Calu3 (cell line): ENCODE measurements at regions not wholly inside any gene's neighbourhood (a gene's known extent, or its start where the extent isn't known, plus 50 kb on each side); places are given as distances from the start of the nearest gene placed in this dataset.

Source experiments
- BruUV-seq: library from RNA; stranded (reverse); fragments of 400-500 nt; replicated peaks from 2 replicates; lab custom pipeline; 2021; lab: Mats Ljungman, UMichigan
- CTCF ChIA-PET: fragments of 300-600 bp; sonication (Branson Sonifier 250); formaldehyde crosslinking; loops from one replicate; lab custom pipeline; 2022; ENCODE audit warnings: antibody characterized with exemption; lab: Charles Lee
- DNase-seq: peaks from one replicate; pipeline ENCODE4 v3.0.0; 2022
- H3K27ac Mint-ChIP-seq: one replicate; pipeline ENCODE4 v1.8.0; 2022; ENCODE audit warnings: mixed read lengths; ENCODE audit not compliant: unreplicated experiment
- H3K27me3 Mint-ChIP-seq: one replicate; pipeline ENCODE4 v1.8.0; 2022; ENCODE audit warnings: mixed read lengths; ENCODE audit not compliant: unreplicated experiment
- H3K36me3 Mint-ChIP-seq: one replicate; pipeline ENCODE4 v1.8.0; 2022; ENCODE audit warnings: mild to moderate bottlenecking, moderate library complexity, mixed read lengths; ENCODE audit not compliant: insufficient read depth, unreplicated experiment
- H3K4me1 Mint-ChIP-seq: one replicate; pipeline ENCODE4 v1.8.0; 2022; ENCODE audit warnings: mild to moderate bottlenecking, low read depth, mixed read lengths; ENCODE audit not compliant: unreplicated experiment
- H3K4me3 Mint-ChIP-seq: one replicate; pipeline ENCODE4 v1.8.0; 2022; ENCODE audit warnings: mild to moderate bottlenecking, low read depth, moderate library complexity, mixed read lengths; ENCODE audit not compliant: unreplicated experiment
- H3K9me3 Mint-ChIP-seq: one replicate; pipeline ENCODE4 v1.8.0; 2022; ENCODE audit warnings: low read depth, mixed read lengths; ENCODE audit not compliant: unreplicated experiment
- CTCF ChIP-seq: fragments of 200-600 bp; IDR thresholded peaks from one replicate; pipeline ENCODE4 v1.8.0; 2022; ENCODE audit warnings: antibody characterized with exemption; ENCODE audit not compliant: unreplicated experiment
- intact Hi-C: fragments of 100-400 bp; cut with micrococcal nuclease; formaldehyde crosslinking; loops from one replicate; pipeline ENCODE4 v1.10.0; 2022; ENCODE audit not compliant: unreplicated experiment

GRCh38 chr12:107458163-107458562, 227.4 kb upstream of the PWP1 start:
- Mint-ChIP-seq H3K36me3 (no peaks in the 10 kb centered on the region), H3K4me1 (no peaks in the 10 kb centered on the region), H3K27me3 (peaks cover 25% of the 10 kb centered on the region), H3K4me3 (no peak overlapping the region), H3K9me3 (peaks cover 2% of the 10 kb centered on the region), H3K27ac (no peak overlapping the region)
- intact Hi-C loops, result no loop called here
- no TSS peak for BruUV-seq
- CTCF ChIA-PET, result no interaction called here
- no peak for DNase-seq
- no peak for TF ChIP-seq CTCF

GRCh38 chr12:107458990-107459389, 226.6 kb upstream of the PWP1 start:
- Mint-ChIP-seq H3K9me3 (peaks cover 2% of the 10 kb centered on the region), H3K27me3 (peaks cover 17% of the 10 kb centered on the region), H3K27ac (no peak overlapping the region), H3K4me3 (no peak overlapping the region), H3K36me3 (no peaks in the 10 kb centered on the region), H3K4me1 (no peaks in the 10 kb centered on the region)
- no TSS peak for BruUV-seq
- no peak for TF ChIP-seq CTCF
- CTCF ChIA-PET, result interaction anchor here (0.6 kb wide), 1 partner anchor 691 kb away, joined by 3 read pairs; no protein-coding TSS in a partner anchor
- DNase-seq, result no peak
- intact Hi-C loops, result no loop called here

DNA sequence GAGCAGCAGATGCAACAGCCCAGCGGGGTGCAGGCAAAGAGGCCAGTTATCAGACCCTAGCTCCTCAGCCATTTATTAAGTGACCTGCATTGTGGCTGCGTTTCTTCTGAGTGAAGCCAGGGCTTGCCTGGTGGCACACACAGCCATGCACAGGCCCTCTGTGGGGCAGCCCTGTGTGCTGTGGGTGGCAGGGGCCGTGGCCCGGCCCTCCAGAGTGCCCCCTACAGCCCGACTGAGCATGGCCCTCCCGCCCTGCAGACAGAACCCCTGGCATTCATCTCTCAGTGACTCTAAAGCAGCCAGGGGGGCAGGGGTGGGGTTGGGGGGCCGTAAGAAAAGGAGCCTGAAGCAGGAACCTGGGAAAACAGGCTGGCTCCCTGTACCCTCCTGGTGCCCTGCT, 226.0 kb upstream of the PWP1 start:
- DNase-seq, result no peak
- H3K4me1 Mint-ChIP-seq, result no peaks in the 10 kb centered on the region
- H3K27me3 Mint-ChIP-seq, result peaks cover 12% of the 10 kb centered on the region
- no peak overlapping the region for H3K4me3 Mint-ChIP-seq
- no peak for TF ChIP-seq CTCF
- peaks cover 2% of the 10 kb centered on the region for H3K9me3 Mint-ChIP-seq
- no peaks in the 10 kb centered on the region for H3K36me3 Mint-ChIP-seq
- no peak overlapping the region for H3K27ac Mint-ChIP-seq
- intact Hi-C loops, result no loop called here
- CTCF ChIA-PET, result interaction anchor here (0.6 kb wide), 1 partner anchor 692 kb away, joined by 3 read pairs; no protein-coding TSS in a partner anchor
- no TSS peak for BruUV-seq

DNA sequence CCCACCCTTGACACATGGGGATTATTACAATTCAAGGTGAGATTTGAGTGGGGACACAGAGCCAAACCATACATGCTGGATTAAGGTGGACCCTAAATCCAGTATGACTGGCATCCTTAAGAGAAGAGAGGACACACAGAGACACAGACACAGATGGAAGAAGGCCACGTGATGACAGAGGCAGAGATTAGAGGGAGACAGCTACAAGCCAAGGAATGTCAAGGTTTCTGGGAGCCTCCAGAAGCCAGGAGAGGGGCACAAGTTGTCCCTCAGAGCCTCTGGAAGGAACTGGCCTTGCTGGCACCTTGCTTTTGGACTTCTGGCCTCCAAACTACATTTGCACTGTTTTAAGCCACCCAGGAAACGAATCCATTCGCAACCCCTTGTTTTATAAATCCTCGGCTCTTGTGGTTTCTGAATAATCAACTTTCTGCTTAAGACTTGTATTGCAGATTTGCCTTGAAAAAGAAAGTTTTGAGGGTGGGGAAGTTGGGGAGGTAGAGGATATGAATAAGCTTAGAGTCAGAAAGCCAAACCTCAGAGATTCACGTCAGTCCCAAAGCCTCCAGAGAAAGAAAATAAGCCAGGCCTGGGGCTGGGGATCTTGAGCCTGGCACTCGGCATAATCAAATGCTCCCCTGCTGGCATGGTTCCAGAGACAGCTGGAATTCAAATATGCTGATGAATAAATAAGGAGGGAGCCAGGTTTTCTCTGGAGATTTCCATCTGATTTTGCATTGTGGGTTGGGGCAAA, 224.2 kb upstream of the PWP1 start:
- no peaks in the 10 kb centered on the region for H3K4me1 Mint-ChIP-seq
- H3K27ac Mint-ChIP-seq, result no peak overlapping the region
- H3K4me3 Mint-ChIP-seq, result no peak overlapping the region
- peaks cover 2% of the 10 kb centered on the region for H3K9me3 Mint-ChIP-seq
- no TSS peak for BruUV-seq
- no peaks in the 10 kb centered on the region for H3K36me3 Mint-ChIP-seq
- no peak for TF ChIP-seq CTCF
- intact Hi-C loops, result no loop called here
- DNase-seq, result no peak
- CTCF ChIA-PET, result no interaction called here
- peaks cover 13% of the 10 kb centered on the region for H3K27me3 Mint-ChIP-seq
